A549 (cell line): ENCODE measurements at regions not wholly inside any gene's neighbourhood (a gene's known extent, or its start where the extent isn't known, plus 50 kb on each side); places are given as distances from the start of the nearest gene placed in this dataset.
A peak's percentile ranks its signal among the peaks of the same experiment; 100 is the strongest.
"Not testable (repeated sequence)": the region's sequence is repeated elsewhere in the genome, so short reads cannot be mapped to it uniquely, and the experiment has no call there.

Experiments used
- ATAC-seq, 2 experiments: fragments of 200-7000 bp in 1 of 2; fragments of >200 bp in 1 of 2; cut with Nextera tagmentation in 1 of 2; cut with Tn5 transposase in 1 of 2; 3 replicates each; pipeline versions ENCODE4 v1.8.0 to v1.9.1; 2018 to 2020; ENCODE audit warnings: mild to moderate bottlenecking in 1 of 2, moderate library complexity in 1 of 2
- CTCF ChIA-PET: fragments of 300-600 bp; sonication (Branson Sonifier 250); formaldehyde crosslinking; extraction: SDS; loops from one replicate; lab custom pipeline; 2021; ENCODE audit warnings: antibody characterized with exemption, inconsistent platforms; lab: Yijun Ruan, JAX
- POLR2A ChIA-PET: fragments of 350-600 bp; formaldehyde crosslinking; extraction: SDS; loops from one replicate; lab custom pipeline; 2021; ENCODE audit warnings: antibody characterized with exemption, inconsistent platforms; lab: Yijun Ruan, JAX
- DNase-seq, 2 experiments: peaks; one replicate each; pipeline versions ENCODE4 v3.0.0 to v3.0.0-alpha.2; 2011 to 2016; ENCODE audit warnings: low read depth in 1 of 2, low spot score in 1 of 2
- FAIRE-seq: peaks from 2 replicates; lab custom pipeline; 2011; peaks lifted over from hg19 to GRCh38; lab: Jason Lieb, UNC
- H3K27ac ChIP-seq, 2 experiments: fragments of >200 bp; sonication (Bioruptor Twin); formaldehyde crosslinking; 3 replicates each; pipeline ENCODE4 v1.5.1; 2016 to 2017
- H3K4me1 ChIP-seq: fragments of >200 bp; sonication (Bioruptor Twin); formaldehyde crosslinking; 3 replicates; pipeline ENCODE4 v1.6.1; 2016
- H3K4me2 ChIP-seq: fragments of >200 bp; sonication (Bioruptor Twin); formaldehyde crosslinking; 3 replicates; pipeline ENCODE4 v1.6.1; 2016
- H3K4me3 ChIP-seq: fragments of >200 bp; sonication (Bioruptor Twin); formaldehyde crosslinking; 3 replicates; pipeline ENCODE4 v1.5.1; 2016
- H3K9me3 ChIP-seq: fragments of >200 bp; sonication (Bioruptor Twin); formaldehyde crosslinking; 3 replicates; pipeline ENCODE4 v1.6.1; 2016
- BHLHE40 ChIP-seq: IDR thresholded peaks from 2 replicates; pipeline ENCODE4 v1.6.1; 2012; ENCODE audit warnings: low read depth, low read length, inconsistent platforms
- CBX2 ChIP-seq: fragments of 200-600 bp; sonication (generic); IDR thresholded peaks from 2 replicates; pipeline ENCODE4 v1.6.1; 2016; ENCODE audit warnings: low read depth, mild to moderate bottlenecking, borderline replicate concordance
- CBX8 ChIP-seq: fragments of 200-600 bp; sonication (generic); IDR thresholded peaks from 2 replicates; pipeline ENCODE4 v1.6.1; 2016
- CHD4 ChIP-seq: fragments of 200-600 bp; sonication (generic); IDR thresholded peaks from 2 replicates; pipeline ENCODE4 v1.6.1; 2016; ENCODE audit warnings: antibody characterized with exemption, mild to moderate bottlenecking, borderline replicate concordance
- EHMT2 ChIP-seq: fragments of 200-600 bp; sonication (generic); IDR thresholded peaks from 2 replicates; pipeline ENCODE4 v1.6.1; 2016; ENCODE audit warnings: antibody characterized with exemption, low read depth, mild to moderate bottlenecking, moderate library complexity
- FOSB ChIP-seq: fragments of 250-450 bp; sonication (Bioruptor Pico); IDR thresholded peaks from 2 replicates; pipeline ENCODE4 v1.5.0; 2020; ENCODE audit warnings: mild to moderate bottlenecking, moderate library complexity
- GATA3 ChIP-seq: IDR thresholded peaks from 2 replicates; pipeline ENCODE4 v1.6.1; 2012; ENCODE audit warnings: borderline replicate concordance
- HEYL ChIP-seq: fragments of 250-450 bp; sonication (Bioruptor Pico); IDR thresholded peaks from 2 replicates; pipeline ENCODE4 v1.8.0; 2021; ENCODE audit warnings: mild to moderate bottlenecking, moderate library complexity
- HOXB13 ChIP-seq: fragments of 250-450 bp; sonication (Bioruptor Pico); IDR thresholded peaks from 2 replicates; pipeline ENCODE4 v1.5.0; 2020; ENCODE audit warnings: low read depth, mild to moderate bottlenecking, moderate library complexity
- HOXB5 ChIP-seq: fragments of 250-450 bp; sonication (Bioruptor Pico); IDR thresholded peaks from 2 replicates; pipeline ENCODE4 v1.5.0; 2020; ENCODE audit warnings: mild to moderate bottlenecking, moderate library complexity
- KDM1A ChIP-seq: fragments of 200-600 bp; sonication (generic); IDR thresholded peaks from 2 replicates; pipeline ENCODE4 v1.6.1; 2016; ENCODE audit warnings: low read depth, mild to moderate bottlenecking
- KDM5A ChIP-seq: fragments of 200-600 bp; sonication (generic); IDR thresholded peaks from 2 replicates; pipeline ENCODE4 v1.6.1; 2016; ENCODE audit warnings: antibody characterized with exemption, mild to moderate bottlenecking
- MAFK ChIP-seq: fragments of 450-650 bp; IDR thresholded peaks from 2 replicates; pipeline ENCODE4 v1.6.1; 2014; ENCODE audit not compliant: partially characterized antibody
- MAZ ChIP-seq: fragments of 150-350 bp; IDR thresholded peaks from 2 replicates; pipeline ENCODE4 v1.6.1; 2014; ENCODE audit warnings: antibody characterized with exemption, low read depth, low read length, borderline replicate concordance
- NFE2L2 ChIP-seq: fragments of 150-350 bp; conservative IDR thresholded peaks from 2 replicates; pipeline ENCODE4 v1.6.1; 2014; ENCODE audit warnings: low read length
- NPAS2 ChIP-seq: fragments of 250-450 bp; sonication (Bioruptor Pico); IDR thresholded peaks from 2 replicates; pipeline ENCODE4 v1.8.0; 2022; ENCODE audit warnings: mild to moderate bottlenecking, moderate library complexity, borderline replicate concordance
- RARB ChIP-seq: fragments of 250-450 bp; sonication (Bioruptor Pico); IDR thresholded peaks from 2 replicates; pipeline ENCODE4 v1.8.0; 2021; ENCODE audit warnings: mild to moderate bottlenecking, moderate library complexity
- SMC3 ChIP-seq: fragments of >200 bp; sonication (Bioruptor Twin); formaldehyde crosslinking; IDR thresholded peaks from 3 replicates; pipeline ENCODE4 v1.6.1; 2018; ENCODE audit warnings: inconsistent platforms
- SREBF2 ChIP-seq: fragments of 450-650 bp; IDR thresholded peaks from 2 replicates; pipeline ENCODE4 v1.6.1; 2014; ENCODE audit warnings: mild to moderate bottlenecking, moderate library complexity
- ZFP36 ChIP-seq: fragments of 450-650 bp; IDR thresholded peaks from 2 replicates; pipeline ENCODE4 v1.6.1; 2014; ENCODE audit warnings: borderline replicate concordance; ENCODE audit not compliant: partially characterized antibody
- ZNF302 ChIP-seq: fragments of 250-450 bp; sonication (Bioruptor Pico); IDR thresholded peaks from 2 replicates; pipeline ENCODE4 v1.9.0; 2021; ENCODE audit warnings: inconsistent platforms, mild to moderate bottlenecking, moderate library complexity
- WGBS: methylation state at CpG from one replicate; pipeline ENCODE4 v1.1.6; 2017; ENCODE audit errors: missing lambda C conversion rate; 5-methylcytosine and 5-hydroxymethylcytosine counted together
- TF ChIP-seq, protein P1 (sequence below): fragments of 200-600 bp; sonication (generic); IDR thresholded peaks from 2 replicates; pipeline ENCODE4 v1.6.1; 2016; ENCODE audit warnings: antibody characterized with exemption, mild to moderate bottlenecking, moderate library complexity
- TF ChIP-seq, protein P2 (sequence below): IDR thresholded peaks from 2 replicates; pipeline ENCODE4 v1.6.1; 2012; ENCODE audit warnings: low read depth, borderline replicate concordance
- TF ChIP-seq, protein P3 (sequence below): fragments of 150-350 bp; IDR thresholded peaks from 2 replicates; pipeline ENCODE4 v1.6.1; 2014; ENCODE audit warnings: low read depth, mild to moderate bottlenecking, low read length
- TF ChIP-seq, protein P4 (sequence below): fragments of 250-450 bp; sonication (Bioruptor Pico); IDR thresholded peaks from 2 replicates; pipeline ENCODE4 v1.5.0; 2020; ENCODE audit warnings: low read depth, mild to moderate bottlenecking, moderate library complexity

DNA sequence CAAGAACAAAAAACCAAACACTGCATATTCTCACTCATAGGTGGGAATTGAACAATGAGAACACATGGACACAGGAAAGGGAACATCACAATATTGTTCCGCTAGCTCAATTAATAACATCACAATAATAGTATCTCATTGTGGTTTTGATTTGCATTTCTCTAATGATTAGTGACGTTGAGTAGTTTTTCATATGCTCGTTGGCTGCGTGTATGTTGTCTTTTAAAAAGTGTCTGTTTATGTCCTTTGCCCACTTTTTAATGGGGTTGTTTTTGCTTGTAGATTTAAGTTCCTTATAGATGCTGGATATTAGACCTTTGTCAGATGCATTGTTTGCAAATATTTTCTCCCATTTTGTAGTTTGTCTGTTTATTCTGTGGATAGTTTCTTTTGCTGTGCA is 312.9 kb downstream of the DOK5 start:
- H3K4me2 ChIP-seq, POLR2A ChIA-PET, H3K27ac ChIP-seq, H3K4me1 ChIP-seq, DNase-seq, ATAC-seq, H3K4me3 ChIP-seq, H3K9me3 ChIP-seq, CTCF ChIA-PET, FAIRE-seq: not testable (repeated sequence)
- WGBS: 54% methylated on average over 4 of the region's 4 CpGs

DNA sequence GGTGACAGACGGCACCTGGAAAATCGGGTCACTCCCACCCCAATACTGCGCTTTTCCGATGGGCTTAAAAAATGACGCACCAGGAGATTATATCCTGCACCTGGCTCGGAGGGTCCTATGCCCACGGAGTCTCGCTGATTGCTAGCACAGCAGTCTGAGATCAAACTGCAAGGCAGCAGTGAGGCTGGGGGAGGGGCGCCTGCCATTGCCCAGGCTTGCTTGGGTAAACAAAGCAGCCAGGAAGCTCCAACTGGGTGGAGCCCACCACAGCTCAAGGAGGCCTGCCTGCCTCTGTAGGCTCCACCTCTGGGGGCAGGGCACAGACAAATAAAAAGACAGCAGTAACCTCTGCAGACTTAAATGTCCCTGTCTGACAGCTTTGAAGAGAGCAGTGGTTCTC is 307.4 kb downstream of the DOK5 start:
- WGBS: 33% methylated on average over 8 of the region's 9 CpGs
- DNase-seq, H3K4me1 ChIP-seq, ATAC-seq, H3K4me2 ChIP-seq, H3K27ac ChIP-seq, CTCF ChIA-PET, POLR2A ChIA-PET, H3K9me3 ChIP-seq, H3K4me3 ChIP-seq, FAIRE-seq: not testable (repeated sequence)

DNA sequence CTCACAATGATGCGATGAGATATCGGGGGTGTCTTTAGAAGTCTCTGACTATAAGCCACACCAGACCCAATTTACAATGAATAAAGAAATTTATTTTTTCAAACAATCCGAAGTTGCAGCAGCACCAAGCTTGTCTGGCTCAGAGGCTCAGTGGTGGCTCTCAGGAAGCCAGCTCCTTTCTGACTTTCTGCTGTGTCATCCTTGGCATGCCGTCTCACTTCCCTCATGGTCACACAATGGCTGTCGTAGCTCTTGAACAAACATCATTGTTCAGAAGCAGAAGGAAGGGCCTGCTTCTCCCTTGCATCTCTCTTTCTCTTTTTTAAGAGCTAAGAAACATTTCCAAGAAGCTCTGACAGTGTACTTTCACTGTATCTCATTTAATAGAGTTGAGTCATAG is 299.0 kb downstream of the DOK5 start:
- no peak overlapping the region for H3K4me2 ChIP-seq
- ChIA-PET POLR2A (no interaction called here), CTCF (no interaction called here)
- ATAC-seq: no peak
- TF ChIP-seq NPAS2 (no peak), KDM1A (no peak), NFE2L2 (peak; percentile 18; the same call in 1 of the 2 replicates), SMC3 (no peak), SREBF2 (no peak), EHMT2 (no peak), MAFK (peak; percentile 38), HOXB13 (CRISPR knock-in tag) (no peak), FOSB (CRISPR knock-in tag) (no peak), RARB (no peak), GATA3 (no peak)
- TF ChIP-seq, protein P1, sequence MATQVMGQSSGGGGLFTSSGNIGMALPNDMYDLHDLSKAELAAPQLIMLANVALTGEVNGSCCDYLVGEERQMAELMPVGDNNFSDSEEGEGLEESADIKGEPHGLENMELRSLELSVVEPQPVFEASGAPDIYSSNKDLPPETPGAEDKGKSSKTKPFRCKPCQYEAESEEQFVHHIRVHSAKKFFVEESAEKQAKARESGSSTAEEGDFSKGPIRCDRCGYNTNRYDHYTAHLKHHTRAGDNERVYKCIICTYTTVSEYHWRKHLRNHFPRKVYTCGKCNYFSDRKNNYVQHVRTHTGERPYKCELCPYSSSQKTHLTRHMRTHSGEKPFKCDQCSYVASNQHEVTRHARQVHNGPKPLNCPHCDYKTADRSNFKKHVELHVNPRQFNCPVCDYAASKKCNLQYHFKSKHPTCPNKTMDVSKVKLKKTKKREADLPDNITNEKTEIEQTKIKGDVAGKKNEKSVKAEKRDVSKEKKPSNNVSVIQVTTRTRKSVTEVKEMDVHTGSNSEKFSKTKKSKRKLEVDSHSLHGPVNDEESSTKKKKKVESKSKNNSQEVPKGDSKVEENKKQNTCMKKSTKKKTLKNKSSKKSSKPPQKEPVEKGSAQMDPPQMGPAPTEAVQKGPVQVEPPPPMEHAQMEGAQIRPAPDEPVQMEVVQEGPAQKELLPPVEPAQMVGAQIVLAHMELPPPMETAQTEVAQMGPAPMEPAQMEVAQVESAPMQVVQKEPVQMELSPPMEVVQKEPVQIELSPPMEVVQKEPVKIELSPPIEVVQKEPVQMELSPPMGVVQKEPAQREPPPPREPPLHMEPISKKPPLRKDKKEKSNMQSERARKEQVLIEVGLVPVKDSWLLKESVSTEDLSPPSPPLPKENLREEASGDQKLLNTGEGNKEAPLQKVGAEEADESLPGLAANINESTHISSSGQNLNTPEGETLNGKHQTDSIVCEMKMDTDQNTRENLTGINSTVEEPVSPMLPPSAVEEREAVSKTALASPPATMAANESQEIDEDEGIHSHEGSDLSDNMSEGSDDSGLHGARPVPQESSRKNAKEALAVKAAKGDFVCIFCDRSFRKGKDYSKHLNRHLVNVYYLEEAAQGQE: no peak
- TF ChIP-seq, protein P2, sequence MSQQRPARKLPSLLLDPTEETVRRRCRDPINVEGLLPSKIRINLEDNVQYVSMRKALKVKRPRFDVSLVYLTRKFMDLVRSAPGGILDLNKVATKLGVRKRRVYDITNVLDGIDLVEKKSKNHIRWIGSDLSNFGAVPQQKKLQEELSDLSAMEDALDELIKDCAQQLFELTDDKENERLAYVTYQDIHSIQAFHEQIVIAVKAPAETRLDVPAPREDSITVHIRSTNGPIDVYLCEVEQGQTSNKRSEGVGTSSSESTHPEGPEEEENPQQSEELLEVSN: no peak
- TF ChIP-seq, all 56 proteins: peak for 2
- H3K4me1 ChIP-seq: no peaks in the 10 kb centered on the region
- WGBS: 38% methylated on average over 5 of the region's 5 CpGs
- H3K9me3 ChIP-seq: no peaks in the 10 kb centered on the region
- H3K4me3 ChIP-seq: no peak overlapping the region
- peak in 1 of 2 experiments; percentile 13 for DNase-seq
- no peak for FAIRE-seq
- no peak overlapping the region for H3K27ac ChIP-seq

DNA sequence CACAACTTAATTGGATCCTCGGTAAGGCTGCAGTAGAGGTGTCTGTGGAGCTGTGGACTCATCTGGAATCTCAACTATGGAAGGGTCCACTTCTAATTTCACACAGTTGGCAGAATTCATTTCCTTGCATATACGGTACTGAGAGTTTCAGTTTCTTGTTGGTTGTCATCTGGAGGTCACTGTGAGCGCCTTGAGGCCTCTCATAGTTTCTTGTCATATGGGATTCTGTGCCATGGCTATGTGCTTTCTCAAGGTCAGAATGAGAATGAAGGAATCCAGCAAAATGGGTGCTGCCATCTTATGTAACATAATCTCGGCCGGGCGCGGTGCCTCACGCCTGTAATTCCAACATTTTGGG is 298.2 kb downstream of the DOK5 start:
- no peak overlapping the region for H3K27ac ChIP-seq
- no peak overlapping the region for H3K4me3 ChIP-seq
- DNase-seq (no peak), FAIRE-seq (no peak), ATAC-seq (no peak)
- H3K9me3 ChIP-seq: no peaks in the 10 kb centered on the region
- ChIA-PET CTCF (no interaction called here), POLR2A (no interaction called here)
- WGBS: 43% methylated on average over 8 of the region's 8 CpGs
- no peak overlapping the region for H3K4me2 ChIP-seq
- H3K4me1 ChIP-seq: no peaks in the 10 kb centered on the region
- TF ChIP-seq ZFP36: no peak
- TF ChIP-seq, protein P3, sequence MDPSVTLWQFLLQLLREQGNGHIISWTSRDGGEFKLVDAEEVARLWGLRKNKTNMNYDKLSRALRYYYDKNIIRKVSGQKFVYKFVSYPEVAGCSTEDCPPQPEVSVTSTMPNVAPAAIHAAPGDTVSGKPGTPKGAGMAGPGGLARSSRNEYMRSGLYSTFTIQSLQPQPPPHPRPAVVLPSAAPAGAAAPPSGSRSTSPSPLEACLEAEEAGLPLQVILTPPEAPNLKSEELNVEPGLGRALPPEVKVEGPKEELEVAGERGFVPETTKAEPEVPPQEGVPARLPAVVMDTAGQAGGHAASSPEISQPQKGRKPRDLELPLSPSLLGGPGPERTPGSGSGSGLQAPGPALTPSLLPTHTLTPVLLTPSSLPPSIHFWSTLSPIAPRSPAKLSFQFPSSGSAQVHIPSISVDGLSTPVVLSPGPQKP: no peak
- no peak for TF ChIP-seq BHLHE40
- no peak for TF ChIP-seq RARB
- no peak for TF ChIP-seq ZNF302 (CRISPR knock-in tag)
- TF ChIP-seq HOXB5 (CRISPR knock-in tag): no peak
- no peak for TF ChIP-seq GATA3
- TF ChIP-seq KDM5A: no peak
- TF ChIP-seq HEYL: no peak
- no peak for TF ChIP-seq SREBF2
- TF ChIP-seq CHD4: no peak
- TF ChIP-seq CBX8: no peak
- TF ChIP-seq, protein P4, sequence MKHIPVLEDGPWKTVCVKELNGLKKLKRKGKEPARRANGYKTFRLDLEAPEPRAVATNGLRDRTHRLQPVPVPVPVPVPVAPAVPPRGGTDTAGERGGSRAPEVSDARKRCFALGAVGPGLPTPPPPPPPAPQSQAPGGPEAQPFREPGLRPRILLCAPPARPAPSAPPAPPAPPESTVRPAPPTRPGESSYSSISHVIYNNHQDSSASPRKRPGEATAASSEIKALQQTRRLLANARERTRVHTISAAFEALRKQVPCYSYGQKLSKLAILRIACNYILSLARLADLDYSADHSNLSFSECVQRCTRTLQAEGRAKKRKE (CRISPR knock-in tag): no peak
- no peak for TF ChIP-seq MAZ
- no peak for TF ChIP-seq CBX2
